ENCODE measurements at regions not wholly inside any gene's neighbourhood (a gene's known extent, or its start where the extent isn't known, plus 50 kb on each side); places are given as distances from the start of the nearest gene placed in this dataset.

GRCh38 chr11:90890347-90890746, 667.5 kb upstream of the CHORDC1 start:
- TF ChIP-seq, protein P1, sequence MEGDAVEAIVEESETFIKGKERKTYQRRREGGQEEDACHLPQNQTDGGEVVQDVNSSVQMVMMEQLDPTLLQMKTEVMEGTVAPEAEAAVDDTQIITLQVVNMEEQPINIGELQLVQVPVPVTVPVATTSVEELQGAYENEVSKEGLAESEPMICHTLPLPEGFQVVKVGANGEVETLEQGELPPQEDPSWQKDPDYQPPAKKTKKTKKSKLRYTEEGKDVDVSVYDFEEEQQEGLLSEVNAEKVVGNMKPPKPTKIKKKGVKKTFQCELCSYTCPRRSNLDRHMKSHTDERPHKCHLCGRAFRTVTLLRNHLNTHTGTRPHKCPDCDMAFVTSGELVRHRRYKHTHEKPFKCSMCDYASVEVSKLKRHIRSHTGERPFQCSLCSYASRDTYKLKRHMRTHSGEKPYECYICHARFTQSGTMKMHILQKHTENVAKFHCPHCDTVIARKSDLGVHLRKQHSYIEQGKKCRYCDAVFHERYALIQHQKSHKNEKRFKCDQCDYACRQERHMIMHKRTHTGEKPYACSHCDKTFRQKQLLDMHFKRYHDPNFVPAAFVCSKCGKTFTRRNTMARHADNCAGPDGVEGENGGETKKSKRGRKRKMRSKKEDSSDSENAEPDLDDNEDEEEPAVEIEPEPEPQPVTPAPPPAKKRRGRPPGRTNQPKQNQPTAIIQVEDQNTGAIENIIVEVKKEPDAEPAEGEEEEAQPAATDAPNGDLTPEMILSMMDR (IDR thresholded peaks at IDR 0.05; ENCODE audit: low read depth, low read length, poor library complexity, severe bottlenecking) = no peak
- no peak for TF ChIP-seq EZH2phosphoT487 (IDR thresholded peaks at IDR 0.05; ENCODE audit: borderline replicate concordance, low read length)

Measured in DOHH2 (cell line).